Gastrocnemius medialis (tissue), 4 donors: ENCODE measurements at regions not wholly inside any gene's neighbourhood (a gene's known extent, or its start where the extent isn't known, plus 50 kb on each side); places are given as distances from the start of the nearest gene placed in this dataset.

Experiments
- CTCF ChIP-seq, 5 experiments: fragments of 450-650 bp in 3 of 5; fragments of 200-600 bp in 2 of 5; sonication (generic) in 2 of 5; IDR thresholded peaks in 4 of 5; conservative IDR thresholded peaks in 1 of 5; 1 replicate in 4 of 5; 2 replicates in 1 of 5; pipeline ENCODE4 v1.5.1; 2016 to 2019; ENCODE audit warnings: antibody characterized with exemption in 5 of 5, mild to moderate bottlenecking in 3 of 5, moderate library complexity in 3 of 5
- POLR2A ChIP-seq, 2 donors: fragments of 450-650 bp; IDR thresholded peaks; one replicate each; pipeline ENCODE4 v1.6.1; 2017; ENCODE audit warnings: antibody characterized with exemption in 2 of 2, mild to moderate bottlenecking in 2 of 2, moderate library complexity in 2 of 2

- TF ChIP-seq CTCF (IDR thresholded peaks at IDR 0.05 in 4 of 5, conservative IDR thresholded peaks at IDR 0.05 in 1 of 5), result no peak
- TF ChIP-seq POLR2A (IDR thresholded peaks at IDR 0.05), result no peak
These were observed 392.8 kb downstream of the KCNJ2 start for GRCh38 chr17:70562137-70562536.
